K562 (cell line): ENCODE measurements at regions not wholly inside any gene's neighbourhood (a gene's known extent, or its start where the extent isn't known, plus 50 kb on each side); places are given as distances from the start of the nearest gene placed in this dataset.

Source experiments
- ATAC-seq: fragments of 200-7000 bp; cut with Tn5 transposase; 3 replicates; pipeline ENCODE4 v1.9.1; 2020; ENCODE audit warnings: moderate library complexity
- BruUV-seq: library from RNA; stranded (reverse); fragments of 400-500 nt; replicated peaks from 2 replicates; lab custom pipeline; 2021; lab: Mats Ljungman, UMichigan
- CTCF ChIA-PET: fragments of 300-600 bp; formaldehyde crosslinking; extraction: SDS; loops from one replicate; lab custom pipeline; 2021; ENCODE audit warnings: low intra/inter-chr PET ratio; lab: Yijun Ruan, JAX
- POLR2A ChIA-PET: fragments of 300-600, 350-650 bp; sonication (Branson Sonifier 250); formaldehyde crosslinking; extraction: SDS; loops from one replicate; lab custom pipeline; 2021; ENCODE audit warnings: antibody characterized with exemption, inconsistent platforms; lab: Yijun Ruan, JAX
- DNase-seq, 4 experiments: peaks; one replicate each; pipeline versions ENCODE4 v3.0.0 to v3.0.0-alpha.2; 2011 to 2018; ENCODE audit warnings: low spot score in 3 of 4, mixed read lengths in 3 of 4; ENCODE audit errors: extremely low read depth in 1 of 4
- FAIRE-seq: peaks from 2 replicates; lab custom pipeline; 2011; peaks lifted over from hg19 to GRCh38; lab: Jason Lieb, UNC
- H2AFZ ChIP-seq: 2 replicates; pipeline ENCODE4 v1.6.0; 2011; ENCODE audit warnings: low read depth, low read length, control low read depth, inconsistent platforms
- H3K27ac ChIP-seq: fragments of 200-600 bp; 3 replicates; pipeline ENCODE4 v1.8.0; 2011; ENCODE audit warnings: low read depth, mild to moderate bottlenecking, control low read depth, inconsistent platforms, low read length, moderate library complexity, mixed read lengths; ENCODE audit errors: extremely low read depth
- H3K27me3 ChIP-seq, 2 experiments: fragments of 300-600 bp in 1 of 2; 2 replicates in 1 of 2; 3 replicates in 1 of 2; pipeline versions ENCODE4 v1.6.0 to v1.8.0; 2011; ENCODE audit warnings: inconsistent platforms in 2 of 2, low read length in 2 of 2, mild to moderate bottlenecking in 1 of 2, mixed read lengths in 1 of 2, moderate library complexity in 1 of 2; ENCODE audit not compliant: control insufficient read depth in 2 of 2, insufficient read depth in 2 of 2
- H3K36me3 ChIP-seq: fragments of 300-600 bp; 3 replicates; pipeline ENCODE4 v1.8.0; 2011; ENCODE audit warnings: mild to moderate bottlenecking, low read length, inconsistent platforms; ENCODE audit not compliant: control insufficient read depth, insufficient read depth
- H3K4me1 ChIP-seq, 2 experiments: fragments of 200-600 bp in 1 of 2; replicated peaks in 1 of 2; 2 replicates in 1 of 2; 3 replicates in 1 of 2; pipeline versions ENCODE4 v1.5.1 to v1.8.0; 2011; ENCODE audit warnings: inconsistent platforms in 2 of 2, low read length in 2 of 2, mild to moderate bottlenecking in 1 of 2, mixed read lengths in 1 of 2, moderate library complexity in 1 of 2; ENCODE audit not compliant: control insufficient read depth in 2 of 2, insufficient read depth in 2 of 2
- H3K4me2 ChIP-seq: 2 replicates; pipeline ENCODE4 v1.6.1; 2011; ENCODE audit warnings: low read length, control low read depth, inconsistent platforms, mixed read lengths; ENCODE audit not compliant: insufficient read depth
- H3K4me3 ChIP-seq: fragments of 200-600 bp; sonication (generic), shearing (Covaris generic); 2 replicates; pipeline ENCODE4 v1.5.1; 2016; ENCODE audit warnings: control low read depth, inconsistent platforms
- H3K79me2 ChIP-seq: fragments of 200-600 bp; 3 replicates; pipeline ENCODE4 v1.8.0; 2011; ENCODE audit warnings: low read length, inconsistent platforms; ENCODE audit not compliant: control insufficient read depth, insufficient read depth
- H3K9ac ChIP-seq, 2 experiments: 2 replicates each; pipeline versions ENCODE4 v1.6.0 to v1.6.1; 2011; ENCODE audit warnings: low read depth in 2 of 2, low read length in 2 of 2, control low read depth in 1 of 2, inconsistent platforms in 1 of 2, mild to moderate bottlenecking in 1 of 2, mixed read lengths in 1 of 2; ENCODE audit not compliant: insufficient read depth in 1 of 2
- H3K9me1 ChIP-seq: one replicate; pipeline ENCODE4 v1.6.0; 2011; ENCODE audit warnings: inconsistent platforms, mild to moderate bottlenecking, low read length, moderate library complexity; ENCODE audit not compliant: control insufficient read depth, insufficient read depth
- H3K9me3 ChIP-seq: replicated peaks from 2 replicates; pipeline ENCODE4 v1.5.1; 2011; ENCODE audit warnings: low read depth, low read length, inconsistent platforms; ENCODE audit not compliant: control insufficient read depth, insufficient read depth
- H4K20me1 ChIP-seq: replicated peaks from 2 replicates; pipeline ENCODE4 v1.6.1; 2011; ENCODE audit warnings: low read length, inconsistent platforms, mixed read lengths; ENCODE audit not compliant: control insufficient read depth, insufficient read depth
- CTCFL ChIP-seq: IDR thresholded peaks from 2 replicates; pipeline ENCODE4 v1.6.1; 2011; ENCODE audit warnings: borderline replicate concordance, low read depth, mild to moderate bottlenecking, moderate library complexity, low read length; ENCODE audit not compliant: insufficient read depth, poor library complexity, severe bottlenecking
- ELK3 ChIP-seq: fragments of 450-650 bp; formaldehyde crosslinking; IDR thresholded peaks from 2 replicates; pipeline ENCODE4 v1.4.0; 2020; ENCODE audit warnings: mild to moderate bottlenecking
- FIP1L1 ChIP-seq: fragments of 200-400 bp; formaldehyde crosslinking; IDR thresholded peaks from 2 replicates; pipeline ENCODE4 v1.6.1; 2018; ENCODE audit warnings: mild to moderate bottlenecking, low read depth, low read length; ENCODE audit not compliant: poor library complexity, severe bottlenecking
- NCOA4 ChIP-seq: fragments of 450-650 bp; IDR thresholded peaks from 2 replicates; pipeline ENCODE4 v1.6.1; 2018; ENCODE audit warnings: mild to moderate bottlenecking; ENCODE audit not compliant: partially characterized antibody
- SREBF1 ChIP-seq: fragments of 150-350 bp; IDR thresholded peaks from 2 replicates; pipeline ENCODE4 v1.6.1; 2014; ENCODE audit warnings: antibody characterized with exemption, low read depth, low read length, borderline replicate concordance
- U2AF1 ChIP-seq: fragments of 200-400 bp; formaldehyde crosslinking; optimal IDR thresholded peaks from 2 replicates; pipeline ENCODE3; 2017; ENCODE audit warnings: mild to moderate bottlenecking, low read depth, low read length, moderate library complexity
- ZNF696 ChIP-seq: fragments of 250-450 bp; sonication (Bioruptor Pico); conservative IDR thresholded peaks from 2 replicates; pipeline ENCODE4 v1.4.0; 2020; ENCODE audit warnings: mild to moderate bottlenecking, moderate library complexity
- ZNF699 ChIP-seq: fragments of 250-450 bp; sonication (Bioruptor Pico); IDR thresholded peaks from 2 replicates; pipeline ENCODE4 v1.8.0; 2021; ENCODE audit warnings: mild to moderate bottlenecking, moderate library complexity; ENCODE audit not compliant: insufficient replicate concordance
- WGBS: fragments of 100-300 bp; shearing (Covaris generic); methylation state at CpG from one replicate; pipeline ENCODE4 v1.1.6; 2016; ENCODE audit warnings: low coverage, mixed read lengths; ENCODE audit not compliant: insufficient coverage; ENCODE audit errors: missing lambda C conversion rate; 5-methylcytosine and 5-hydroxymethylcytosine counted together
- in situ Hi-C: fragments of 300-500 bp; cut with MboI; formaldehyde crosslinking; loops from 4 replicates; pipeline ENCODE4 v1.15.0; 2018; ENCODE audit warnings: inconsistent platforms, mixed read lengths
- intact Hi-C: fragments of 100-400 bp; cut with micrococcal nuclease; formaldehyde crosslinking; loops from 2 replicates; pipeline ENCODE4 v1.14.2; 2022

- TF ChIP-seq NCOA4 (no peak), FIP1L1 (no peak), ZNF699 (CRISPR knock-in tag) (no peak)
Observed at GRCh38 chr11:29119116-29119515, 897.7 kb downstream of the KCNA4 start (continued).

- intact Hi-C loops: no loop called here
- in situ Hi-C loops: no loop called here
- FAIRE-seq: no peak
- TF ChIP-seq ELK3 (no peak), ZNF696 (CRISPR knock-in tag) (no peak), SREBF1 (no peak), U2AF1 (no peak), CTCFL (no peak)
Observed at GRCh38 chr11:29100967-29101366, 915.9 kb downstream of the KCNA4 start.

More at GRCh38 chr11:29100967-29101366, 915.9 kb downstream of the KCNA4 start:
- Histone ChIP-seq H3K9me3 (no peaks in the 10 kb centered on the region), H3K27ac (no peak overlapping the region), H3K4me3 (no peak overlapping the region), H3K9ac (no peak overlapping the region), H3K4me2 (no peak overlapping the region), H4K20me1 (no peaks in the 10 kb centered on the region), H3K9me1 (no peaks in the 10 kb centered on the region), H3K36me3 (no peaks in the 10 kb centered on the region), H3K79me2 (no peaks in the 10 kb centered on the region), H3K4me1 (no peaks in the 10 kb centered on the region), H2AFZ (no peak overlapping the region), H3K27me3 (no peaks in the 10 kb centered on the region)
- ATAC-seq (no peak), DNase-seq (no peak)
- no TSS peak for BruUV-seq
- ChIA-PET POLR2A (no interaction called here), CTCF (no interaction called here)
- WGBS: 3% methylated on average over 3 of the region's 3 CpGs
